Stimulated activated CD4-positive, alpha-beta T cell treated with anti-CD3 and anti-CD28 coated beads, TNF-alpha, amount 100 ng/mL, for 1 hour (primary cell): ENCODE measurements at regions not wholly inside any gene's neighbourhood (a gene's known extent, or its start where the extent isn't known, plus 50 kb on each side); places are given as distances from the start of the nearest gene placed in this dataset.
"Not testable (repeated sequence)": the region's sequence is repeated elsewhere in the genome, so short reads cannot be mapped to it uniquely, and the experiment has no call there.

Experiments used
- DNase-seq, 3 donors: peaks; one replicate each; pipeline ENCODE4 v3.0.0-alpha.2; 2020; ENCODE audit warnings: low read depth in 3 of 3, low spot score in 1 of 3

- DNase-seq: no peak
Measured at GRCh38 chr6:6474170-6474920, 114.2 kb upstream of the LY86 start.

- DNase-seq: no peak
Measured at GRCh38 chr6:6479785-6480184, 108.7 kb upstream of the LY86 start.

DNA sequence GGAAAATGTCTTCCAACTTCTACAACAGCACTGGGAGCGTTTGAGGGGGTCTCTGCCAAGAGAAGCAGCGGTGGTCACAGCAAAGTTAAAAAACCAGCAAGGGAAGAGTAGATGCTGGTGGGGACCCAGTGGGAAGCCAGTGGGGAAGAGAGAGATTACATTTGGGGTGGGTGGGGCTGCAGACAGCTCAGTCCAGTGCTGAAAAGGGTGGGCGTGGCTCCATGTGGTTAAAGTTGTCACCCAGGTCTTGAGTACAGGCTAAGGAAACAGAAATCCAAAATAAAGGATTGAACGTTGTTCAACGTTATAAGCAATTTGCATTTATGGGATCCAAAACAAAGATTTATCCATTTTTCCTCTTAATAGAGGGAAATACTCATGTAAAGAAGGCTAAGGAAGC lies 106.3 kb upstream of the LY86 start:
- no peak for DNase-seq

- DNase-seq: no peak
Measured at GRCh38 chr6:6483168-6483567, 105.4 kb upstream of the LY86 start.

DNA sequence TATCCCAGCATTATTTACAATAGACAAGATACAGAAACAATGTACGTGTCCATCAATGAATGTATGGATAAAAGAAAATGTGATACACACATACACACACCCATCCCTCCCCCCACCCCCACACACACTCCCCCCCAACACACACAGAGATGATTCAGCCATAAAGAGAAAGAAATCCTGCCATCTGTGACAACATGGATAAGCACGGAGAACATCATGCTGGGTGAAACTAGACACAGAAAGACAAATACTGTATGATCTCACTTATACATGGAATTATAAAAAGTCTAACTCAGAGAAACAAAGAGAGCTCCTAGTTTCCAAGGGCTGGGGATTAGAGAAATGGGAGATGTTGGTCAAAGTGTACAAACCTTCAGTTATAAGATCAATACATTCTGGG lies 104.8 kb upstream of the LY86 start:
- DNase-seq: no peak

DNA sequence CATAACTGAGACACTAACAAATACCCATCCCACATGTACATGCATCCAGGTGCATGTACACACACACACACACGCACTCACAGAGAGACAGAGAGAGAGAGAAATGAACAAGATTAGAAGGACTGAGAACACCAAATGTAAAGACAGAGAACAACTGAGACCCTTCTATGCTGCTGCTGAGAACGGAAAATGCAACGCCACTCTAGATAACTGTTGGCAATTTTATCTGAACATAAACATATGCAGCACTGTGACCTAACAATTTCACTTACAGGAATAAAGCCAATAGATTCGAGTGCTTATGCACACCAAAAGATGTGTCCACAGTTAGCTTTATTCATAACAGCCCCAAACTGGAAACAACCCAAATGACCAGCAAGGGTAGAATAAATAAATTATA lies 103.8 kb upstream of the LY86 start:
- DNase-seq: no peak

- DNase-seq: no peak
Measured at GRCh38 chr6:6486595-6486994, 101.9 kb upstream of the LY86 start.

DNA sequence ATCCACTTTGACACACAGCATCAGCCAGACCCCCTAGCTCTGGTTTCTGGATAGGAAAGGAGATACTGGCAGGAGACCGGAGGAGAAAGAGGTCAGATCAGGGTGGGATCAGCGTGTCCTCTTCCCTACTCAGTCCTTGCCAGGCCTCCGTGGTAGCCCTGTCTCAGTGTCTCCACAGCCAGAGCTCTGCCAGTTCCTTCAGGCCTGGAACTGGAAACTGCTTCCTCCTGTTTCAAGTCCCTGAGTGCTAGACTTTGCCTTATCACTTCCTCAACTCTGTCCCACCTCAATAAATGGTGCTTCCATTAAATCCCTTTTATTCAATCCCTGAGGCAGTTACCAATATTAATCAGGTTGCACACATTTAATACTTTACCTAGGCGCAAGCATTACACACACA lies 96.8 kb upstream of the LY86 start:
- no peak for DNase-seq

DNA sequence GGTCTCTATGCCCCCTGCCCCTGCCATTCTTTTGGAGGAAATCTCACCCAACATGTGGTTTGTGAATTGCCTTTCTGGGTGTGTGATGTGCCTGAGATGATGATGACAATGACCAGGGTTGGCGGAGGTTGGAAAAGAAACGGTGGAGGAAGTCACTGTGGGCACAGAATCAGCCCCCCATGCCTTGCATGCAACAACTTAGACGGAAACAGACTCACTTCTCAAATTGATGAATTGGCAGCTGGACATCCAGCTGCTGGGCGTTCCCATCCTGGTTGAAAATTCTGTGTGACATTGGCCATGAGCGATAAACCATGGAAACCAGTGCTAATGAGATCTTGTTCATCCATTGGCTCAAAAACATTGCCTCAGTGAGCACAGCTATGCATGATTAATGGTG lies 95.8 kb upstream of the LY86 start:
- DNase-seq: no peak

- not testable (repeated sequence) for DNase-seq
Measured at GRCh38 chr6:6494139-6494538, 94.4 kb upstream of the LY86 start.

- DNase-seq: no peak
Measured at GRCh38 chr6:6494677-6495076, 93.8 kb upstream of the LY86 start.

- no peak for DNase-seq
Measured at GRCh38 chr6:6495851-6496250, 92.7 kb upstream of the LY86 start.

- no peak for DNase-seq
Measured at GRCh38 chr6:6497541-6497940, 91.0 kb upstream of the LY86 start.

DNA sequence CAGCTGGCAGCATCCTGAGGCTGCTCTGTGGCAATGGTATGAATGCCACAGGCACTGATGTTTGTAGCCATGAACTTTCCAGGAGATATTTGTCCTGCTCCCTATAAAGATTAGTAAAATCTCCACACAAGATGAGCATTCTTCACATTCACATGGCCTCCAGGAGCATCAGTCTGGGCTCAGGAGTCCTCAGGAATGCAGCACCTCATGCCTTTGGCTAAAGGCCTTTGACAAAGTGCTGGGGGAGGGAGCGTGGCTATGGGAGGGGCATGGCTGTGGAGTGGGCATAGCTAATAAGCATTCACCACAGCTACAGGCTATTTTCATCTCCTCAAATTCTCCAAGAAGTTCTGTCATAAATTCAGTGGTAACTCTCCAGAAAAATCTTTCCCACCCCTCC lies 90.5 kb upstream of the LY86 start:
- no peak for DNase-seq

DNA sequence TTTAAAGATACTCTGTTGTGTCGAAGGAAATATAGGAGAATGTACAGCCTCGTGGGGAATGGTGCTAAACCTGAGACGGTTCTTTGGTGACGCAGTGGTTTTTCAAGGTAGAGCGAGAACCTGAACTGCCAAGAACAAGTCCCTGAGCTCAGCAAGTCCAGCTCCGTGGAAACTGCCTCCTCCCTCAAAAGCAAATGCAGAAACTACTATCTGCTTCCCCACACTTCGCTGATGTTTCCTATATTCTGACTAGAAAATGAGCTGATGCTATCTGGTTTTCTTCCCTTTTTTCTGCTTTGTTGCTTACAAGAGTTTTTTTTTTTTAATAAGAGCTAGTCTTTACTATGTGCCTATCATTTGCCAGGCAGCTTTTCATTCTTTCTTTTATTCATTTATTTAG lies 85.3 kb upstream of the LY86 start:
- DNase-seq: no peak

GRCh38 chr6:6505111-6505510 lies 83.4 kb upstream of the LY86 start:
- DNase-seq: no peak

GRCh38 chr6:6508643-6509042 lies 79.9 kb upstream of the LY86 start:
- DNase-seq: no peak

GRCh38 chr6:6509284-6509683 lies 79.2 kb upstream of the LY86 start:
- no peak for DNase-seq

- DNase-seq: no peak
Measured at GRCh38 chr6:6512711-6513110, 75.8 kb upstream of the LY86 start.

DNA sequence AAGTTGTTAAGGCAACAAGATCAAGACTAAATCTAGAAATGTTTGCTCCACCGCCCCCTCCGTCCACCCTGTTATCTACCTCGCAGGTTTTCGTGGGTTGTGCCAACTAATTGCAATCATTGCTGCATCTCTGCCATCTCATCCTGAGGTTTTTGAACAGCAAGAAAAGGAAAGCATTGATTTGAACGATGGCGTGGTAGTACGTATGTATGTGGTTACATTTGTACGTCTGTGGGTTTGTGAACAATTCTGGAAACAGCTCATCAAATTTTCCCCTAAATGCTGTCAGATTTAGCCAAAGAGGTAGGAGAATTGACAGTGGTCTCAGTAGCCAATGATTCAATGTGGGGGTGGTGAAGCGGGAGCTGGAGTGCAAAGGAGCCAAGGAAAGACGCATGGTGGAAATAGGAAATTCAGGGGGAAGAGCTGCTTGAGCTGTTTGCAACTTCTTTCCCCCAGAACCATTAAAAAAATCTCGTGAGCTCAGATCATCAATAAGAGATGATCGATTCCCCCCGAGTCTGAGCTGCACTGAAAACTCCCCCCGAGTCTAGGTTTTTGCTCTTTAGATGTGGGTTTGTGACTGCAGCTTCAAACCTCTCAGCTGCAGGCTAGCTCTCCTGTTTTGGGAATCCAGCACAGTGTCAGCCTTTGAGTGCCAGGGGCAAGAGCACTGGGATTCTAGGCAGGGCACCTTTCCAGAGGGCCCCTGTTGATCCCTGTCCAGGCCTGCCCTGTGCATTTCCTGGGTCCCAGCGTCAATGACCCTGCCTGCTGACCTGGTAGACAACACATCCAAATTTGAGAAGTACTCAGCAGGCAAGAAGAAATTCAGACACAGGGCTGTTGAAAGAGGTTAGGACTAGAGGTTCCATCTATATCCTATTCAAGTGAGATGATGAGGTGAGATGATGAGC lies 72.6 kb upstream of the LY86 start:
- DNase-seq: peak in 2 of 3 donors; percentile 5 to 18

DNA sequence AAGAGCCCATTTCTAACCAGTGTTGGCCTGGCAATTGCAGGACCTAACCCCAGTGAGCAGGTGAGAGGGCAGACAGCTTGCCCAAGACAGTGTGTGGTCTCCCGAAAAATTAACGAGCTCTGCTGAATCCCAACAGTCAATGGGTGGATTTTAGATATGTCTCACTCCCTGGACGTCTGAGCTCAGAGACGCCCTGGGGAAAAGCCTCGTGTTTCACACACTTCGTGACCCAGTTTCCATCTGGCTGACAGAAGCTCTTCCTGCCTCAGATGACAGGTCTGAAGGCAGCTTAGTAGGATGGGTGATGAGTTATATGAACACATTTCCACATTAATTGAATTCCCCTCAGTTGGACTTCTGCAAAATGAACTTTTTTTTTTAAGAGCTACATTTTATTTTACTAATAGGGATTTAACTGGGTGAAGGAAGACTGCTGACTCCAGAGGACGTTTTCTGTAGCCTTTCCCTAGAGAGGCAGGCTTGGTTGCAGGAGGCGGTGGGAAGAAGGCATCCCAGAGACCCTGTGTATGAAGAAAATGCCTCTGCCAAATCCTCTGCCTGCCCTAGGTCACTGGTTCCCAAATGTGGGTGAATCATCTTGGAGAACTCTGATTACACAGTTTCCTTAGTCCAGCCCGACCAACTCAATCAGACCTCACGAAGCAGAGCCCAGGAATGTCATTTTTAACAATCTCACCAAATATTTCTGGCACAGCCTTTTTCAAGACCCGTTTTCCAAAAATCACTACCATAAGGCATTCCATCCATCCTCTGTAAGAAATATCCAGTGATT lies 71.7 kb upstream of the LY86 start:
- DNase-seq: no peak
